ENCODE measurements at regions not wholly inside any gene's neighbourhood (a gene's known extent, or its start where the extent isn't known, plus 50 kb on each side); places are given as distances from the start of the nearest gene placed in this dataset.
A peak's percentile ranks its signal among the peaks of the same experiment; 100 is the strongest.
"Not testable (repeated sequence)": the region's sequence is repeated elsewhere in the genome, so short reads cannot be mapped to it uniquely, and the experiment has no call there.

DNA sequence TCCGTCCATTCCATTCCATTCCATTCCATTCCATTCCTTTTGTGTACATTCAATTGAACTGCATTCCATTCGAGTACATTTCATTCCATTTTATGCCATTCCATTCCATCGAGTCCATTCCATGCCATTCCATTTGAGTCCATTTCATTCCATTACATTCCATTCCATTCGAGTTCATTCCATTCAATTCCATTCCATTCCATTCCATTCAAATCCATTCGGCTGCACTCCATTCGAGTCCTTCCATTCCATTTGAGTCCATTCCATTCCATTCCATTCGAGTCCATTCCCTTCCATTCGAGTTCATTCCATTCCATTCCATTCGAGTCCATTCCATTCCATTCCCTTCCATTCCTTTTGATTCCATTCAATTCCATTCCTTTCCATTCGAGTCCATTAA lies 4800.6 kb upstream of the OR11H1 start (continued):
- TF ChIP-seq, protein P1, sequence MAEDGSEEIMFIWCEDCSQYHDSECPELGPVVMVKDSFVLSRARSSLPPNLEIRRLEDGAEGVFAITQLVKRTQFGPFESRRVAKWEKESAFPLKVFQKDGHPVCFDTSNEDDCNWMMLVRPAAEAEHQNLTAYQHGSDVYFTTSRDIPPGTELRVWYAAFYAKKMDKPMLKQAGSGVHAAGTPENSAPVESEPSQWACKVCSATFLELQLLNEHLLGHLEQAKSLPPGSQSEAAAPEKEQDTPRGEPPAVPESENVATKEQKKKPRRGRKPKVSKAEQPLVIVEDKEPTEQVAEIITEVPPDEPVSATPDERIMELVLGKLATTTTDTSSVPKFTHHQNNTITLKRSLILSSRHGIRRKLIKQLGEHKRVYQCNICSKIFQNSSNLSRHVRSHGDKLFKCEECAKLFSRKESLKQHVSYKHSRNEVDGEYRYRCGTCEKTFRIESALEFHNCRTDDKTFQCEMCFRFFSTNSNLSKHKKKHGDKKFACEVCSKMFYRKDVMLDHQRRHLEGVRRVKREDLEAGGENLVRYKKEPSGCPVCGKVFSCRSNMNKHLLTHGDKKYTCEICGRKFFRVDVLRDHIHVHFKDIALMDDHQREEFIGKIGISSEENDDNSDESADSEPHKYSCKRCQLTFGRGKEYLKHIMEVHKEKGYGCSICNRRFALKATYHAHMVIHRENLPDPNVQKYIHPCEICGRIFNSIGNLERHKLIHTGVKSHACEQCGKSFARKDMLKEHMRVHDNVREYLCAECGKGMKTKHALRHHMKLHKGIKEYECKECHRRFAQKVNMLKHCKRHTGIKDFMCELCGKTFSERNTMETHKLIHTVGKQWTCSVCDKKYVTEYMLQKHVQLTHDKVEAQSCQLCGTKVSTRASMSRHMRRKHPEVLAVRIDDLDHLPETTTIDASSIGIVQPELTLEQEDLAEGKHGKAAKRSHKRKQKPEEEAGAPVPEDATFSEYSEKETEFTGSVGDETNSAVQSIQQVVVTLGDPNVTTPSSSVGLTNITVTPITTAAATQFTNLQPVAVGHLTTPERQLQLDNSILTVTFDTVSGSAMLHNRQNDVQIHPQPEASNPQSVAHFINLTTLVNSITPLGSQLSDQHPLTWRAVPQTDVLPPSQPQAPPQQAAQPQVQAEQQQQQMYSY (CRISPR knock-in tag; IDR thresholded peaks at IDR 0.05): peak; percentile 60; the same call in 1 of the 2 replicates
- no peak for TF ChIP-seq HOXA5 (CRISPR knock-in tag; IDR thresholded peaks at IDR 0.05)
- no peak for TF ChIP-seq ZBTB37 (CRISPR knock-in tag; IDR thresholded peaks at IDR 0.05)
- no peak for TF ChIP-seq GTF2F1 (IDR thresholded peaks at IDR 0.05; ENCODE audit: low read length)
- no peak for TF ChIP-seq NONO (IDR thresholded peaks at IDR 0.05)
- TF ChIP-seq NONO (CRISPR knock-in tag; conservative IDR thresholded peaks at IDR 0.05): no peak
- 0 out of 2 replicates have a peak, but pooled peaks have one; percentile 1 for TF ChIP-seq ATF7 (IDR thresholded peaks at IDR 0.05)
- TF ChIP-seq ATF7 (CRISPR knock-in tag; IDR thresholded peaks at IDR 0.05): no peak
- TF ChIP-seq ZNF468 (CRISPR knock-in tag; IDR thresholded peaks at IDR 0.05): no peak

- H3K36me3 ChIP-seq (replicated peaks in 1 of 2; ENCODE audit: control insufficient read depth in 1 of 2, insufficient read depth in 2 of 2, low read length in 2 of 2); H3K4me3 ChIP-seq (replicated peaks in 1 of 3; ENCODE audit: insufficient read depth in 1 of 3, low read depth in 2 of 3, low read length in 3 of 3); in situ Hi-C loops (cut with HindIII; ENCODE audit: extremely low pct_ligation_motif_present, low pct_unique_long_range_greater_than_20kb); H4K20me1 ChIP-seq (ENCODE audit: insufficient read depth, low read length); H3K27me3 ChIP-seq (ENCODE audit: control insufficient read depth in 1 of 2, insufficient read depth in 2 of 2, low read length in 2 of 2); ATAC-seq; BruUV-seq (replicated peaks); H3K4me1 ChIP-seq (ENCODE audit: insufficient read depth, low read length); H3K27ac ChIP-seq (ENCODE audit: extremely low read length, insufficient read depth, low read length); intact Hi-C loops (cut with micrococcal nuclease; ENCODE audit: unreplicated experiment); H2AFZ ChIP-seq (ENCODE audit: low read length); CTCF ChIA-PET (ENCODE audit: low intra/inter-chr PET ratio, low total read pairs); POLR2A ChIA-PET; DNase-seq (ENCODE audit: low spot score); H3K79me2 ChIP-seq (ENCODE audit: insufficient read depth, low read length); H3K9ac ChIP-seq (ENCODE audit: insufficient read depth, low read depth, low read length); FAIRE-seq; H3K4me2 ChIP-seq (ENCODE audit: low read depth, low read length): not testable (repeated sequence)
- TF ChIP-seq NFRKB (IDR thresholded peaks at IDR 0.05) (peak; percentile 47; the same call in 1 of the 2 replicates), ZNF282 (IDR thresholded peaks at IDR 0.05; ENCODE audit: partially characterized antibody) (peak; percentile 80), NBN (conservative IDR thresholded peaks at IDR 0.05) (0 out of 2 replicates have a peak, but pooled peaks have one; percentile 4), RAD51 (IDR thresholded peaks at IDR 0.05; ENCODE audit: borderline replicate concordance) (0 out of 2 replicates have a peak, but pooled peaks have one; percentile 5), FOXK2 (IDR thresholded peaks at IDR 0.05) (0 out of 2 replicates have a peak, but pooled peaks have one; percentile 0), PLRG1 (conservative IDR thresholded peaks at IDR 0.05) (peak; percentile 90; the same call in 1 of the 2 replicates), IKZF1 (IDR thresholded peaks at IDR 0.05) (peak; percentile 6; the same call in 1 of the 2 replicates), ARNT (IDR thresholded peaks at IDR 0.05) (0 out of 2 replicates have a peak, but pooled peaks have one; percentile 87)
- TF ChIP-seq, protein P1 (CRISPR knock-in tag; IDR thresholded peaks at IDR 0.05): peak; percentile 66; the same call in 1 of the 2 replicates
- H3K9me3 ChIP-seq (ENCODE audit: low read length): peaks cover 93% of the 10 kb centered on the region
- WGBS (ENCODE audit: low lambda C conversion rate): 1% methylated on average over 5 of the region's 5 CpGs
These were observed 4798.0 kb upstream of the OR11H1 start for GRCh38 chr22:10729979-10730378.
